ENCODE measurements at regions not wholly inside any gene's neighbourhood (a gene's known extent, or its start where the extent isn't known, plus 50 kb on each side); places are given as distances from the start of the nearest gene placed in this dataset.
"Not testable (repeated sequence)": the region's sequence is repeated elsewhere in the genome, so short reads cannot be mapped to it uniquely, and the experiment has no call there.

DNA sequence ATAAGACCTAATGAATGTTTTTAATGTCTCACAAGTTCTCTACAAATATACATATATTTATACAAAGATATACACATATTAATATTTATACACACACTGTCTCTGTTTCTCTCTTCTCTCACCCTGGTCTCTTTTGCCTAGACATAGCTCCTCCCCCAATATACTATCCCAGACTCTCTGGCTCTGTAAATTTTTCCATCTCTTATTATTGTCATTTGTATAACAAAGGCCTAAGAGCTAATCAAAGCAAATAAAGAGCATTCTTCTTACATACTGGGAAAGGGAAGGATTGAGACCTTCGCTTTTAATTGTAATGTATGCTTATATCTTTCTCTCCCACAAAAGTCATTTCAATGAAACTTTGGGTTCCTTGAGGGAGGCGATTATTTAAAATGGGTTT is 318.1 kb downstream of the ADAMTS20 start:
- Histone ChIP-seq H3K9ac (ENCODE audit: low read depth in 1 of 2, low read length in 2 of 2) (no peak overlapping the region), H3K9me3 (ENCODE audit: control insufficient read depth in 4 of 4, low read length in 3 of 4) (no peaks in the 10 kb centered on the region), H3K4me3 (ENCODE audit: low read depth in 1 of 3, low read length in 3 of 3) (no peak overlapping the region), H3K4me1 (ENCODE audit: control insufficient read depth in 4 of 4, insufficient read depth in 4 of 4, low read length in 3 of 4) (no peaks in the 10 kb centered on the region), H3K27me3 (ENCODE audit: control insufficient read depth in 4 of 4, insufficient read depth in 4 of 4, low read length in 3 of 4) (no peaks in the 10 kb centered on the region), H3K36me3 (ENCODE audit: control insufficient read depth in 4 of 4, insufficient read depth in 3 of 4, low read depth in 1 of 4, low read length in 3 of 4) (no peaks in the 10 kb centered on the region), H3K27ac (ENCODE audit: low read depth in 1 of 2, low read length in 2 of 2) (no peak overlapping the region)
- 81% methylated on average over 2 of the region's 2 CpGs for WGBS
- TF ChIP-seq HNF4G (IDR thresholded peaks at IDR 0.05) (no peak), RAD21 (IDR thresholded peaks at IDR 0.05) (no peak), YY1 (IDR thresholded peaks at IDR 0.05) (no peak), GABPA (IDR thresholded peaks at IDR 0.05 in 1 of 2, conservative IDR thresholded peaks at IDR 0.05 in 1 of 2) (no peak), SP1 (IDR thresholded peaks at IDR 0.05) (no peak), FOXA2 (IDR thresholded peaks at IDR 0.05) (no peak), FOXA1 (IDR thresholded peaks at IDR 0.05) (no peak), JUND (IDR thresholded peaks at IDR 0.05) (no peak), EGR1 (IDR thresholded peaks at IDR 0.05; ENCODE audit: low read depth in 2 of 2) (no peak)
- TF ChIP-seq, protein P1, sequence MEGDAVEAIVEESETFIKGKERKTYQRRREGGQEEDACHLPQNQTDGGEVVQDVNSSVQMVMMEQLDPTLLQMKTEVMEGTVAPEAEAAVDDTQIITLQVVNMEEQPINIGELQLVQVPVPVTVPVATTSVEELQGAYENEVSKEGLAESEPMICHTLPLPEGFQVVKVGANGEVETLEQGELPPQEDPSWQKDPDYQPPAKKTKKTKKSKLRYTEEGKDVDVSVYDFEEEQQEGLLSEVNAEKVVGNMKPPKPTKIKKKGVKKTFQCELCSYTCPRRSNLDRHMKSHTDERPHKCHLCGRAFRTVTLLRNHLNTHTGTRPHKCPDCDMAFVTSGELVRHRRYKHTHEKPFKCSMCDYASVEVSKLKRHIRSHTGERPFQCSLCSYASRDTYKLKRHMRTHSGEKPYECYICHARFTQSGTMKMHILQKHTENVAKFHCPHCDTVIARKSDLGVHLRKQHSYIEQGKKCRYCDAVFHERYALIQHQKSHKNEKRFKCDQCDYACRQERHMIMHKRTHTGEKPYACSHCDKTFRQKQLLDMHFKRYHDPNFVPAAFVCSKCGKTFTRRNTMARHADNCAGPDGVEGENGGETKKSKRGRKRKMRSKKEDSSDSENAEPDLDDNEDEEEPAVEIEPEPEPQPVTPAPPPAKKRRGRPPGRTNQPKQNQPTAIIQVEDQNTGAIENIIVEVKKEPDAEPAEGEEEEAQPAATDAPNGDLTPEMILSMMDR (IDR thresholded peaks at IDR 0.05; ENCODE audit: low read depth, low read length, missing input control) = no peak
- TF ChIP-seq, protein P2, sequence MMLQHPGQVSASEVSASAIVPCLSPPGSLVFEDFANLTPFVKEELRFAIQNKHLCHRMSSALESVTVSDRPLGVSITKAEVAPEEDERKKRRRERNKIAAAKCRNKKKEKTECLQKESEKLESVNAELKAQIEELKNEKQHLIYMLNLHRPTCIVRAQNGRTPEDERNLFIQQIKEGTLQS (IDR thresholded peaks at IDR 0.05) = no peak
- TF ChIP-seq, protein P3, sequence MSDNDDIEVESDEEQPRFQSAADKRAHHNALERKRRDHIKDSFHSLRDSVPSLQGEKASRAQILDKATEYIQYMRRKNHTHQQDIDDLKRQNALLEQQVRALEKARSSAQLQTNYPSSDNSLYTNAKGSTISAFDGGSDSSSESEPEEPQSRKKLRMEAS (IDR thresholded peaks at IDR 0.05) = no peak
- DNase-seq (ENCODE audit: low spot score) = no peak

DNA sequence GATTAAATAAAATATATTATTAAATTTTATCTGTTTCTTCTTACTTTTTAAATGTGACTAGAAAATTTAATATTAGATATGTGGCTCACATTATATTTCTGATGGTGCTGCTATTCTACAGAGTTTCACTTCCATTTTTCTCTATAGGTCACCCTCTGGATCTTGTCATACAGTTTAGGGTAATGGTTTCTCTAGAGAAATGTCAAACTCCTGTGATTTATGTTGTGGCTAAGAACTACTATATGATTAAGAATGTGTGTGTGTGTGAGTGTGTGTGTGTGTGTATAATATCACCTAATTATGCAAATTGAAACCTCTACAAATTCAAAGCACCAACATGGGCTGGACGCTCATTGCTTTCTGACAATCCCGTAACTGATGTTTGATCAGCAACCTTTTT is 325.9 kb downstream of the ADAMTS20 start:
- Histone ChIP-seq H3K9ac (ENCODE audit: low read depth in 1 of 2, low read length in 2 of 2) (no peak overlapping the region), H3K36me3 (ENCODE audit: control insufficient read depth in 4 of 4, insufficient read depth in 3 of 4, low read depth in 1 of 4, low read length in 3 of 4) (no peaks in the 10 kb centered on the region), H3K9me3 (ENCODE audit: control insufficient read depth in 4 of 4, low read length in 3 of 4) (no peaks in the 10 kb centered on the region), H3K27me3 (ENCODE audit: control insufficient read depth in 4 of 4, insufficient read depth in 4 of 4, low read length in 3 of 4) (no peaks in the 10 kb centered on the region), H3K4me1 (ENCODE audit: control insufficient read depth in 4 of 4, insufficient read depth in 4 of 4, low read length in 3 of 4) (no peaks in the 10 kb centered on the region), H3K27ac (ENCODE audit: low read depth in 1 of 2, low read length in 2 of 2) (no peak overlapping the region), H3K4me3 (ENCODE audit: low read depth in 1 of 3, low read length in 3 of 3) (no peak overlapping the region)
- 88% methylated on average over 2 of the region's 2 CpGs for WGBS
- no peak for DNase-seq (ENCODE audit: low spot score)
- TF ChIP-seq FOXA1 (IDR thresholded peaks at IDR 0.05) (no peak), HNF4A (conservative IDR thresholded peaks at IDR 0.05) (no peak), TAF1 (conservative IDR thresholded peaks at IDR 0.05) (no peak), NR2F2 (IDR thresholded peaks at IDR 0.05) (no peak)
- TF ChIP-seq, protein P2 (IDR thresholded peaks at IDR 0.05) = no peak
- TF ChIP-seq, protein P4, sequence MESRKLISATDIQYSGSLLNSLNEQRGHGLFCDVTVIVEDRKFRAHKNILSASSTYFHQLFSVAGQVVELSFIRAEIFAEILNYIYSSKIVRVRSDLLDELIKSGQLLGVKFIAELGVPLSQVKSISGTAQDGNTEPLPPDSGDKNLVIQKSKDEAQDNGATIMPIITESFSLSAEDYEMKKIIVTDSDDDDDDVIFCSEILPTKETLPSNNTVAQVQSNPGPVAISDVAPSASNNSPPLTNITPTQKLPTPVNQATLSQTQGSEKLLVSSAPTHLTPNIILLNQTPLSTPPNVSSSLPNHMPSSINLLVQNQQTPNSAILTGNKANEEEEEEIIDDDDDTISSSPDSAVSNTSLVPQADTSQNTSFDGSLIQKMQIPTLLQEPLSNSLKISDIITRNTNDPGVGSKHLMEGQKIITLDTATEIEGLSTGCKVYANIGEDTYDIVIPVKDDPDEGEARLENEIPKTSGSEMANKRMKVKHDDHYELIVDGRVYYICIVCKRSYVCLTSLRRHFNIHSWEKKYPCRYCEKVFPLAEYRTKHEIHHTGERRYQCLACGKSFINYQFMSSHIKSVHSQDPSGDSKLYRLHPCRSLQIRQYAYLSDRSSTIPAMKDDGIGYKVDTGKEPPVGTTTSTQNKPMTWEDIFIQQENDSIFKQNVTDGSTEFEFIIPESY (IDR thresholded peaks at IDR 0.05) = no peak
- TF ChIP-seq, protein P1 (IDR thresholded peaks at IDR 0.05; ENCODE audit: low read depth, low read length, missing input control) = no peak

DNA sequence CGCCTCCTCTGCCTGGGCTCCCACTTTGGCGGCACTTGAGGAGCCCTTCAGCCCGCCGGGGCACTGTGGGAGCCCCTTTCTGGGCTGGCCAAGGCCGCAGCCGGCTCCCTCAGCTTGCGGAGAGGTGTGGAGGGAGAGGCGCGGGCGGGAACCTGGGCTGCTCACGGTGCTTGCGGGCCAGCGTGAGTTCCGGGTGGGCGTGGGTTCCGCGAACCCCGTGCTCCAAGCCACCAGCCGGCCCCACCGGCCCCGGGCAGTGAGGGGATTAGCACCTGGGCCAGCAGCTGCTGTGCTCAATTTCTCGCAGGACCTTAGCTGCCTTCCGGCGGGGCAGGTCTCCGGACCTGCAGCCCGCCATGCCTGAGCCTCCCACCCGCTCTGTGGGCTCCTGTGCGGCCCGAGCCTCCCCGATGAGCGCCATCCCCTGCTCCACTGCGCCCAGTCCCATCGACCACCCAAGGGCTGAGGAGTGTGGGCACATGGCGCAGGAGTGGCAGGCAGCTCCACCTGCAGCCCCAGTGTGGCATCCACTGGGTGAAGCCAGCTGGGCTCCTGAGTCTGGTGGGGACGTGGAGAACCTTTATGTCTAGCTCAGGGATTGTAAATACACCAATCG is 327.7 kb downstream of the ADAMTS20 start:
- not testable (repeated sequence) for H3K27me3 ChIP-seq (ENCODE audit: control insufficient read depth in 4 of 4, insufficient read depth in 4 of 4, low read length in 3 of 4); H3K27ac ChIP-seq (ENCODE audit: low read depth in 1 of 2, low read length in 2 of 2); H3K4me3 ChIP-seq (ENCODE audit: low read depth in 1 of 3, low read length in 3 of 3); H3K9ac ChIP-seq (ENCODE audit: low read depth in 1 of 2, low read length in 2 of 2); H3K9me3 ChIP-seq (ENCODE audit: control insufficient read depth in 4 of 4, low read length in 3 of 4); DNase-seq (ENCODE audit: low spot score); H3K36me3 ChIP-seq (ENCODE audit: control insufficient read depth in 4 of 4, insufficient read depth in 3 of 4, low read depth in 1 of 4, low read length in 3 of 4); H3K4me1 ChIP-seq (ENCODE audit: control insufficient read depth in 4 of 4, insufficient read depth in 4 of 4, low read length in 3 of 4)
- 92% methylated on average over 35 of the region's 36 CpGs for WGBS

Measured in liver (tissue), 8 donors.